ENCODE measurements at regions not wholly inside any gene's neighbourhood (a gene's known extent, or its start where the extent isn't known, plus 50 kb on each side); places are given as distances from the start of the nearest gene placed in this dataset.

DNA sequence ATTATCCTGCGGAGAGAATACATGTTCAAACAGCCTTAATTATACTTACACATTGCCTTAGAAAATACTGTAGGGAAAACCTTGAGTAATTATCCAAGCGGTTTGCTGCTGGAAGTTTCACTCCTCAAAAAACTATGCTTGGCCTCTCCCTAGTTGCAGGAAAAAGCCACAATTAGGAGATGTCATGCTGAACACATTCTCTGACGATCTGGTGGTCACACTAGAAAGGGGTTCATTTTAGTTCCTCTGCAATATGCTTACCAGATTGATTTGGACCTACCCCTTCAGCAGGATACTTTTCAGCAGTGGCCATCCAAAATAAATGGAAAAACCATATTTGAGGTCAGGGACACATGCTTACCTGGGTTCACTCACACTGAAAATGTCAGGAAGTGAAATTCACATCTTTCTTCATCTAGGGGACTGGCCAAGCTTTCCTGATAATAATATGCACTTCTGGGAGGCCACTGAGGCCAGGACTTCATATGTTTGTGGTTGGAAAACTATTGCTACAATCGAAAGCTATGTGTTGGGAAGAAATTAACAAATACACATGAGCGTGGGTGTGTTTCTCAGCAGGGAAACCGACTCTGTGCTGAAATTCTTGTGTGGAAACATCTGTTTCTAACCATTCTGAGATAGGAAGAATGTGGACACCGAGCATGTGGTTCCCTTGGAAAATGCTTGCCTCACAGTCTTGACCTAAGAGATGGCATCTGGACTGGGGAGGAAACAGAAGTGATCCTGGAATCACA lies 68.8 kb downstream of the ATXN3L start:
- no peak for ATAC-seq (ENCODE audit: low read depth)
- no peaks in the 10 kb centered on the region for H3K36me3 Mint-ChIP-seq (ENCODE audit: low read depth)
- H3K27me3 Mint-ChIP-seq, result no peaks in the 10 kb centered on the region
- ChIA-PET CTCF (no interaction called here), POLR2A (interaction anchor here (0.7 to 0.9 kb wide), 3 partner anchors 13 to 499 kb away, joined by 3 to 6 read pairs (median 3); no protein-coding TSS in a partner anchor)
- H3K27ac Mint-ChIP-seq, result no peak overlapping the region
- no peaks in the 10 kb centered on the region for H3K9me3 Mint-ChIP-seq
- TF ChIP-seq, protein P1, sequence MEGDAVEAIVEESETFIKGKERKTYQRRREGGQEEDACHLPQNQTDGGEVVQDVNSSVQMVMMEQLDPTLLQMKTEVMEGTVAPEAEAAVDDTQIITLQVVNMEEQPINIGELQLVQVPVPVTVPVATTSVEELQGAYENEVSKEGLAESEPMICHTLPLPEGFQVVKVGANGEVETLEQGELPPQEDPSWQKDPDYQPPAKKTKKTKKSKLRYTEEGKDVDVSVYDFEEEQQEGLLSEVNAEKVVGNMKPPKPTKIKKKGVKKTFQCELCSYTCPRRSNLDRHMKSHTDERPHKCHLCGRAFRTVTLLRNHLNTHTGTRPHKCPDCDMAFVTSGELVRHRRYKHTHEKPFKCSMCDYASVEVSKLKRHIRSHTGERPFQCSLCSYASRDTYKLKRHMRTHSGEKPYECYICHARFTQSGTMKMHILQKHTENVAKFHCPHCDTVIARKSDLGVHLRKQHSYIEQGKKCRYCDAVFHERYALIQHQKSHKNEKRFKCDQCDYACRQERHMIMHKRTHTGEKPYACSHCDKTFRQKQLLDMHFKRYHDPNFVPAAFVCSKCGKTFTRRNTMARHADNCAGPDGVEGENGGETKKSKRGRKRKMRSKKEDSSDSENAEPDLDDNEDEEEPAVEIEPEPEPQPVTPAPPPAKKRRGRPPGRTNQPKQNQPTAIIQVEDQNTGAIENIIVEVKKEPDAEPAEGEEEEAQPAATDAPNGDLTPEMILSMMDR (IDR thresholded peaks at IDR 0.05), result no peak
- intact Hi-C loops (cut with micrococcal nuclease), result no loop called here
- peaks cover 47% of the 10 kb centered on the region for H3K4me1 Mint-ChIP-seq
- no peak overlapping the region for H3K4me3 Mint-ChIP-seq
- DNase-seq, result no peak

DNA sequence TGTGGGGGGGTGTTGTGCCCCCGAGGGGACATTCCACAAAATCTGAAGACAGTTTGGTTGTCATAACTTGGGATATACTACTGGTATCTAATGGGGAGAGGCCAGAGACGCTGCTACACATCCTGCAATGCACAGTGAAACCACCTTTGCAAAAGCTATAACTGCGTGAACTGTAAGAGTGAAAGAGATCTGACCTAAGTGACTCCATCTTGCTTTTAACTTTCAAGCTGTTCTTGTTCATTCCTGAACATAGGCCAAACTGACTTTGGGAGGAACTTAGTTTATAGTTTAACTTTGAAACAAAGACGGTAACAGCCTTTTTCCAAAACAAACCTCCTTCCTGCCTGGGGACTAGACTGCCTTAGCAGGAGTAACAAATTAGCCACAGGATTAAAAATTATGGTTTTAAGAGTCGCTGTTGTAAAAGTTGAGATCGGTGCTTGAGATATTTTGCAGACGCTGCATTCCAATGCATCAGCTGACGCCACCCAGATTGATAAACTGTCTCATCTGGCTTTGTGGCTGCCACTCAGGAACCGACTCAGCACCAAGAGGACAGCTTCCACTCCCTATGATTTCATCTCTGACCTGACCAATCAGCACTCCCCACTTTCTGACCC lies 70.9 kb downstream of the ATXN3L start:
- TF ChIP-seq, protein P1 (IDR thresholded peaks at IDR 0.05), result no peak
- Mint-ChIP-seq H3K9me3 (no peaks in the 10 kb centered on the region), H3K27me3 (no peaks in the 10 kb centered on the region), H3K36me3 (ENCODE audit: low read depth) (no peaks in the 10 kb centered on the region), H3K4me3 (no peak overlapping the region), H3K27ac (no peak overlapping the region), H3K4me1 (peaks cover 29% of the 10 kb centered on the region)
- DNase-seq (no peak), ATAC-seq (ENCODE audit: low read depth) (no peak)
- intact Hi-C loops (cut with micrococcal nuclease), result no loop called here
- CTCF ChIA-PET, result no interaction called here
- POLR2A ChIA-PET, result no interaction called here

DNA sequence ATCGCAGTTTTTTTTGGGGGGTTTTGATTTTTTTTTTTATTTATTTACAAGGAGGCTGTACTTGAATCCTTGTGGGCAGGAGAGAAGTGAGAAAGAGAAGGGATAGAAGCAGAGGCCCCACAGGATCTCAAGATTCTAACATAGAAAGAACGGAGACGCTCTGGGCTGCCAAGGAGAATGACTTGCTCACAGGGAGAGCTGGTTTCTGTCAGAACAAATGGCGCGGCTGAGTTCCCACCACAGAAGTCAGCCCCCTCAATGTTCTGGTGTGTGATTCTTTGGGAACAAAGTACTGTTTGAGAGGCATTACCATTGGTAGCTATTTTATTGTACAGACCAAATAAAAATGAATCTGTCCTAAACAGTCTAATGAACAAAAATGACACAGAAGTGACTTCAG lies 80.6 kb downstream of the ATXN3L start:
- Mint-ChIP-seq H3K36me3 (ENCODE audit: low read depth) (no peaks in the 10 kb centered on the region), H3K4me3 (no peak overlapping the region), H3K9me3 (no peaks in the 10 kb centered on the region), H3K27ac (no peak overlapping the region), H3K27me3 (no peaks in the 10 kb centered on the region), H3K4me1 (peaks cover 6% of the 10 kb centered on the region)
- CTCF ChIA-PET, result no interaction called here
- POLR2A ChIA-PET, result no interaction called here
- TF ChIP-seq, protein P1 (IDR thresholded peaks at IDR 0.05), result no peak
- ATAC-seq (ENCODE audit: low read depth) (no peak), DNase-seq (no peak)
- intact Hi-C loops (cut with micrococcal nuclease), result no loop called here

DNA sequence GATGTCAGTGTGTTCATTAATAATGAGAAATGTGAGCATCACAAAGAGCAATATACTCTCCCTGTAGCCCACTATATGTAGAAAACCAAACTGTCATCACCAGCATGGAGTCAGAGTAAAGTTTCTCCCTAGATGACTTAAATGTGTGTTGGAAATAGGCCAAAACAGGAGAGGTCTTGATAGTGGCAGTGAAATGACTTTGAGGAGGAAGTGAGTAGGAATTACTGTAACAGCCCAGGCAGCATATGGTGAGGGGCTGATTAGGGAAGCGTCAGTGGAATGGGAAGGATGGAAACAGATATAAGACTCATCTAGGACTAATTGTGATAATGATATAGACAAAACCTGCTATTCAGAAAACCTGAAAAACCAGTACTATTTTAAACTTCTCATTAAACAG lies 83.9 kb downstream of the ATXN3L start:
- ChIA-PET CTCF (no interaction called here), POLR2A (no interaction called here)
- TF ChIP-seq, protein P1 (IDR thresholded peaks at IDR 0.05), result no peak
- no peak for DNase-seq
- intact Hi-C loops (cut with micrococcal nuclease), result no loop called here
- no peak overlapping the region for H3K27ac Mint-ChIP-seq
- peaks cover 19% of the 10 kb centered on the region for H3K4me1 Mint-ChIP-seq
- no peaks in the 10 kb centered on the region for H3K36me3 Mint-ChIP-seq (ENCODE audit: low read depth)
- H3K4me3 Mint-ChIP-seq, result no peak overlapping the region
- no peaks in the 10 kb centered on the region for H3K27me3 Mint-ChIP-seq
- no peaks in the 10 kb centered on the region for H3K9me3 Mint-ChIP-seq
- ATAC-seq (ENCODE audit: low read depth), result no peak

DNA sequence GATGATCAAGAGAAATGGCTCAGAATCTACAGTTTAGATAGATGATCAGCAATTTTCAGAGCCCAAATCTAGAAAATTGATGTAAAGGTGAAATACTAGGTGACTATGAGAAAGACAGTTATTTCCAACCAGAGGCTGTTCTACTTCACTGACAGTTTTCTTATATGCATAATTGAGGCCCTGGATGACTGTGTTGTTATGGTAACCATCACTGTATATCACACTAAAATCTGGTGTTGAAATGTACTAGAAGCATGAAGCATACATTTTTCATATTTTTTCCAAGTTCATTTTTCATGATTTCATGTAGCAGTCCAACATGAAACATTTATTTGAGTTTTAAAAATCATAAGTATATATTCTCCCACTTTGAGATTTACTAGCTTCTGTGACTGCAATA lies 87.4 kb downstream of the ATXN3L start:
- Mint-ChIP-seq H3K4me3 (no peak overlapping the region), H3K9me3 (no peaks in the 10 kb centered on the region), H3K36me3 (ENCODE audit: low read depth) (no peaks in the 10 kb centered on the region), H3K4me1 (peaks cover 14% of the 10 kb centered on the region), H3K27me3 (no peaks in the 10 kb centered on the region), H3K27ac (no peak overlapping the region)
- DNase-seq (no peak), ATAC-seq (ENCODE audit: low read depth) (no peak)
- TF ChIP-seq, protein P1 (IDR thresholded peaks at IDR 0.05), result no peak
- POLR2A ChIA-PET, result no interaction called here
- intact Hi-C loops (cut with micrococcal nuclease), result no loop called here
- CTCF ChIA-PET, result no interaction called here
